Parathyroid adenoma (tissue), 2 donors: ENCODE measurements at regions not wholly inside any gene's neighbourhood (a gene's known extent, or its start where the extent isn't known, plus 50 kb on each side); places are given as distances from the start of the nearest gene placed in this dataset.

Experiments used
- H2AFZ ChIP-seq: fragments of 300-600 bp; sonication (generic); one replicate; pipeline ENCODE4 v1.7.0; 2017; ENCODE audit warnings: antibody characterized with exemption, mild to moderate bottlenecking
- H3K27ac ChIP-seq: fragments of 300-600 bp; sonication (generic); one replicate; pipeline ENCODE4 v1.7.0; 2017
- H3K27me3 ChIP-seq: fragments of 300-600 bp; sonication (generic); one replicate; pipeline ENCODE4 v1.7.0; 2017; ENCODE audit warnings: low read length; ENCODE audit not compliant: control insufficient read depth, insufficient read depth
- H3K36me3 ChIP-seq: fragments of 300-600 bp; sonication (generic); one replicate; pipeline ENCODE4 v1.7.0; 2017; ENCODE audit warnings: low read length; ENCODE audit not compliant: control insufficient read depth, insufficient read depth
- H3K4me1 ChIP-seq: fragments of 300-600 bp; sonication (generic); one replicate; pipeline ENCODE4 v1.7.0; 2017; ENCODE audit warnings: control low read depth
- H3K4me2 ChIP-seq: fragments of 300-600 bp; sonication (generic); one replicate; pipeline ENCODE4 v1.7.0; 2017; ENCODE audit warnings: low read length
- H3K4me3 ChIP-seq: fragments of 300-600 bp; sonication (generic); one replicate; pipeline ENCODE4 v1.7.0; 2017; ENCODE audit warnings: low read depth, low read length
- H3K79me2 ChIP-seq: fragments of 300-600 bp; sonication (generic); one replicate; pipeline ENCODE4 v1.7.0; 2017; ENCODE audit warnings: control low read depth
- H3K9ac ChIP-seq: fragments of 300-600 bp; sonication (generic); one replicate; pipeline ENCODE4 v1.7.0; 2017; ENCODE audit warnings: mild to moderate bottlenecking
- H3K9me3 ChIP-seq: fragments of 300-600 bp; sonication (generic); one replicate; pipeline ENCODE4 v1.7.0; 2017; ENCODE audit warnings: low read length; ENCODE audit not compliant: control insufficient read depth
- TF ChIP-seq, protein P1 (sequence below): fragments of 300-600 bp; sonication (generic); IDR thresholded peaks from one replicate; pipeline ENCODE4 v1.7.0; 2017; ENCODE audit warnings: antibody characterized with exemption, mild to moderate bottlenecking
- donor health status: primary hyperparathyroidism.

DNA sequence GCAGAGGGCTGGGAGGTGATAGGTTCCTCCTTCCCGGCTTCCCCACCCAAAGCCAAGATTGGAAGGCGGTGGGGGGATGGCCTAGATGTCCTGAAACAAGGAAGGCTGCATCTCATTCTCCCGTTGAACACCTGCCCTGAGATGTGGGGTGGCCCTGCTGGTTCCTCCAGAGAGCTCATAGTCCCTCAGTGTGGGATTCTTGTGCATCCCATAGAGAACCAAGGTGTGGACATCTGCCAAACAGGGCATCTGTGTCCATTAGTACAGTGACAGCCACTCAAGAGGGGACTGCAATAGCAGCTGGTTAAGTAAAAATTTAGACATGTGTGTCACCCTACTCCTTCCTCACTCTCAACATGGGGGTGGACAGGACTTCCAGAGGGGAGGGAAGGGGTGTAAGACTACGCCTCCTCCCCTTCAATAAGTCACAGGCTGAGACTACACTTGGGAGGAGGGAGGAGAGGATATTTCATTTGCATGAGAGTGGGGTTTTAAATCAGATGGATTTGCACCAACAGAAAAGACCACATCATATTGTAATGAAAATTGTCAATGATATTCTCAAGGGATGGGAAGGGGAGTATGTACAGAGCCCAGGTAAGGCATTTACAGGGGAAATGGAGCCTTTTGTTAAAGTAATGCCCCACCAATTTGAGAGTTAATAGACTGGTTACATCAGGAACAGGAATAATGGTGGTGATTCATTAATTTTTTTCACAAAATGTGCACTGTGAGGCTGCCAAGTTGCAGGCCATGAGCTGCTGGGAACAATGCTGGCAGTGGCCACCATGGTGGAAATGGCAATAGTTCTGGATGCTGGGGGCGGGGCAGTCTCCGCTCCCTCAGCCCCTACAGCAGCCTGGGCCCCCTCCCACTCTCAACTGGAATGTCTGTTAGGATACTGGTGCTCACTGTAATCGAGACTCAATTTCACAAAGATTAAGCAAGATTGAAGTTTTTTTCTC is 80.6 kb downstream of the TEX51 start:
- H3K4me1 ChIP-seq = no peaks in the 10 kb centered on the region
- no peaks in the 10 kb centered on the region for H3K9me3 ChIP-seq
- H2AFZ ChIP-seq = no peak overlapping the region
- no peaks in the 10 kb centered on the region for H3K27me3 ChIP-seq
- no peak overlapping the region for H3K4me2 ChIP-seq
- no peaks in the 10 kb centered on the region for H3K79me2 ChIP-seq
- no peak overlapping the region for H3K9ac ChIP-seq
- TF ChIP-seq, protein P1, sequence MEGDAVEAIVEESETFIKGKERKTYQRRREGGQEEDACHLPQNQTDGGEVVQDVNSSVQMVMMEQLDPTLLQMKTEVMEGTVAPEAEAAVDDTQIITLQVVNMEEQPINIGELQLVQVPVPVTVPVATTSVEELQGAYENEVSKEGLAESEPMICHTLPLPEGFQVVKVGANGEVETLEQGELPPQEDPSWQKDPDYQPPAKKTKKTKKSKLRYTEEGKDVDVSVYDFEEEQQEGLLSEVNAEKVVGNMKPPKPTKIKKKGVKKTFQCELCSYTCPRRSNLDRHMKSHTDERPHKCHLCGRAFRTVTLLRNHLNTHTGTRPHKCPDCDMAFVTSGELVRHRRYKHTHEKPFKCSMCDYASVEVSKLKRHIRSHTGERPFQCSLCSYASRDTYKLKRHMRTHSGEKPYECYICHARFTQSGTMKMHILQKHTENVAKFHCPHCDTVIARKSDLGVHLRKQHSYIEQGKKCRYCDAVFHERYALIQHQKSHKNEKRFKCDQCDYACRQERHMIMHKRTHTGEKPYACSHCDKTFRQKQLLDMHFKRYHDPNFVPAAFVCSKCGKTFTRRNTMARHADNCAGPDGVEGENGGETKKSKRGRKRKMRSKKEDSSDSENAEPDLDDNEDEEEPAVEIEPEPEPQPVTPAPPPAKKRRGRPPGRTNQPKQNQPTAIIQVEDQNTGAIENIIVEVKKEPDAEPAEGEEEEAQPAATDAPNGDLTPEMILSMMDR = no peak
- H3K4me3 ChIP-seq = no peak overlapping the region
- no peaks in the 10 kb centered on the region for H3K36me3 ChIP-seq
- no peak overlapping the region for H3K27ac ChIP-seq

- H3K4me2 ChIP-seq = no peak overlapping the region
- no peaks in the 10 kb centered on the region for H3K27me3 ChIP-seq
- H3K27ac ChIP-seq = no peak overlapping the region
- TF ChIP-seq, protein P1 = no peak
- H3K4me1 ChIP-seq = no peaks in the 10 kb centered on the region
- no peaks in the 10 kb centered on the region for H3K79me2 ChIP-seq
- no peak overlapping the region for H3K4me3 ChIP-seq
- H3K36me3 ChIP-seq = no peaks in the 10 kb centered on the region
- no peak overlapping the region for H3K9ac ChIP-seq
- no peaks in the 10 kb centered on the region for H3K9me3 ChIP-seq
- no peak overlapping the region for H2AFZ ChIP-seq
These were observed 82.8 kb downstream of the TEX51 start for GRCh38 chr2:126981476-126981875.

DNA sequence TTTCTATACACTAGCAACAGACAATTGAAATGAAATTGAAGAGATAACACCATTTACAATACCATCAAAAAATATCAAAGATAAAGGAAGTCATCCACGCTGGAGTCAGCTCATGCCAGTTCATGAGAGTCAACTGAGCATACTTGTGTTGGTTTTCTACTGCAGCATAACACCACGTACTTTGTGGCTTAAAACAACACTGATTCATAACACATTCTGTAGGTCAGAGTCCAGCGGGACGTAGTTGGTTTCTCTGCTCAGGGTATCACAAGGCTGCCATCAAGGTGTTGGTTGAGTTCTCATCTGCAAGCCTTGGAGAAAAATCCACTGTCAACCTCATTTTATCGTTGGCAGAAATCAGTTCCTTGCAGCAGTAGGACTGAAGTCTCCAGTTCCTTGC is 84.2 kb downstream of the TEX51 start:
- Histone ChIP-seq H3K27me3 (no peaks in the 10 kb centered on the region), H3K9ac (no peak overlapping the region), H3K4me2 (no peak overlapping the region), H3K79me2 (no peaks in the 10 kb centered on the region), H3K4me3 (no peak overlapping the region), H3K4me1 (no peaks in the 10 kb centered on the region), H3K36me3 (no peaks in the 10 kb centered on the region), H3K27ac (no peak overlapping the region), H3K9me3 (no peaks in the 10 kb centered on the region), H2AFZ (no peak overlapping the region)
- TF ChIP-seq, protein P1 = no peak

DNA sequence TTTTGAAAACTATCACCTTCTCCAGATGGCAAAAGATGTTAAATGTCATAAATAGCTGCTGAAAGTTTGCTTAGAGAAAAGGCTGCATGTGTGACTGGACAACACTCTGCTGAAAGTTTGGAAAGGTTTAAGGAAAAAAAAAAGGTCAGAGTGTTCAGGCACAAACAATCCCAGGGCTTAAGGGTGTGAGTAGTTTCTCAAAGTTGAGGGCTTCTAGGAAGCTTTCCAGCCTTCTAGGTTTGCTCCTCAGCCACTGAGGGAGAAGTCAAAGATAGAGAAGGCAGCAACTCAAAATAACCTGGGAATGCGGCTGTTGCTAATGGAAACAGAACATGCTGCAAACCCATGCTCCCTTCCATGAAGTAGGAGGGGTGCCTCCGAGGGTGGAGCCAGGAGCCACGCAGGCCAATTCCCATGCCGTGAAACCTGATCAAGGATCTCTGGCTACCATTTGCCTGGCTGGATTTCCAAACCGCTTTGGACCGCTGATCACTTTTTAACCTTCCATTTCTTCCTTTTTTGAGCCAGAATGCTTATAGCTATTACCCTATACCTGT is 88.0 kb downstream of the TEX51 start:
- Histone ChIP-seq H3K27me3 (no peaks in the 10 kb centered on the region), H3K36me3 (no peaks in the 10 kb centered on the region), H3K4me2 (no peak overlapping the region), H3K79me2 (no peaks in the 10 kb centered on the region), H3K4me1 (no peaks in the 10 kb centered on the region), H3K9me3 (no peaks in the 10 kb centered on the region), H3K27ac (no peak overlapping the region), H3K4me3 (no peak overlapping the region), H2AFZ (no peak overlapping the region), H3K9ac (no peak overlapping the region)
- TF ChIP-seq, protein P1 = no peak
